GM13977 (cell line): ENCODE measurements at regions not wholly inside any gene's neighbourhood (a gene's known extent, or its start where the extent isn't known, plus 50 kb on each side); places are given as distances from the start of the nearest gene placed in this dataset.

Source experiments
- DNase-seq: peaks from one replicate; pipeline ENCODE4 v3.0.0; 2012; ENCODE audit warnings: low spot score
- CTCF ChIP-seq: IDR thresholded peaks from 2 replicates; pipeline ENCODE4 v1.5.1; 2012; ENCODE audit warnings: mild to moderate bottlenecking, control low read depth; ENCODE audit not compliant: insufficient read depth; ENCODE audit errors: extremely low read depth, missing control alignments
- in situ Hi-C: fragments of 300-500 bp; cut with MboI; formaldehyde crosslinking; loops from one replicate; pipeline ENCODE4 v1.12.0; 2022; ENCODE audit warnings: low sequenced_read_pairs, low pct_unique_long_range_greater_than_20kb, mixed read lengths, inconsistent platforms; ENCODE audit not compliant: unreplicated experiment

- DNase-seq, result no peak
- in situ Hi-C loops, result no loop called here
- no peak for TF ChIP-seq CTCF
Observed at GRCh38 chr2:17303054-17303453, 215.2 kb downstream of the RAD51AP2 start.

GRCh38 chr2:17302281-17302680, 216.0 kb downstream of the RAD51AP2 start:
- DNase-seq, result no peak
- in situ Hi-C loops, result no loop called here
- TF ChIP-seq CTCF, result no peak

GRCh38 chr2:17301437-17301836, 216.8 kb downstream of the RAD51AP2 start:
- DNase-seq, result no peak
- no peak for TF ChIP-seq CTCF
- in situ Hi-C loops, result no loop called here

GRCh38 chr2:17299891-17300540, 218.2 kb downstream of the RAD51AP2 start:
- TF ChIP-seq CTCF, result no peak
- in situ Hi-C loops, result no loop called here
- DNase-seq, result no peak

GRCh38 chr2:17298453-17298852, 219.8 kb downstream of the RAD51AP2 start:
- in situ Hi-C loops, result no loop called here

GRCh38 chr2:17296686-17297085, 221.6 kb downstream of the RAD51AP2 start:
- no peak for TF ChIP-seq CTCF
- in situ Hi-C loops, result no loop called here
- no peak for DNase-seq

More at GRCh38 chr2:17298453-17298852, 219.8 kb downstream of the RAD51AP2 start:
- TF ChIP-seq CTCF, result no peak
- DNase-seq, result no peak

GRCh38 chr2:17289669-17290068, 228.6 kb downstream of the RAD51AP2 start:
- DNase-seq, result no peak
- in situ Hi-C loops, result no loop called here
- no peak for TF ChIP-seq CTCF
